GM23248 (cell line): ENCODE measurements at regions not wholly inside any gene's neighbourhood (a gene's known extent, or its start where the extent isn't known, plus 50 kb on each side); places are given as distances from the start of the nearest gene placed in this dataset.

Source experiments
- DNase-seq: peaks from one replicate; pipeline ENCODE4 v3.0.0-alpha.2; 2015
- H2AFZ ChIP-seq: fragments of 200-600 bp; sonication (generic); 2 replicates; pipeline ENCODE4 v1.6.1; 2016; ENCODE audit warnings: antibody characterized with exemption
- H3F3A ChIP-seq: fragments of 200-600 bp; sonication (generic); 2 replicates; pipeline ENCODE4 v1.6.1; 2016; ENCODE audit warnings: mild to moderate bottlenecking, antibody characterized with exemption, mixed run types; ENCODE audit not compliant: insufficient read depth
- H3K27ac ChIP-seq: fragments of 200-600 bp; sonication (generic); 2 replicates; pipeline ENCODE4 v1.5.1; 2016; ENCODE audit warnings: mild to moderate bottlenecking
- H3K27me3 ChIP-seq: fragments of 200-600 bp; sonication (generic); replicated peaks from 2 replicates; pipeline ENCODE4 v1.6.1; 2016; ENCODE audit warnings: mild to moderate bottlenecking; ENCODE audit not compliant: insufficient read depth
- H3K36me3 ChIP-seq: fragments of 200-600 bp; sonication (generic); 2 replicates; pipeline ENCODE4 v1.6.1; 2016; ENCODE audit warnings: low read depth, mild to moderate bottlenecking
- H3K4me1 ChIP-seq: fragments of 200-600 bp; sonication (generic); 2 replicates; pipeline ENCODE4 v1.6.1; 2016; ENCODE audit warnings: mild to moderate bottlenecking; ENCODE audit not compliant: insufficient read depth
- H3K4me2 ChIP-seq: fragments of 200-600 bp; sonication (generic); one replicate; pipeline ENCODE4 v1.6.1; 2016; ENCODE audit warnings: mild to moderate bottlenecking; ENCODE audit not compliant: unreplicated experiment
- H3K4me3 ChIP-seq: fragments of 200-600 bp; sonication (generic); 2 replicates; pipeline ENCODE4 v1.5.1; 2016; ENCODE audit warnings: mild to moderate bottlenecking
- H3K79me2 ChIP-seq: fragments of 200-600 bp; sonication (generic); 2 replicates; pipeline ENCODE4 v1.6.1; 2016; ENCODE audit warnings: mild to moderate bottlenecking; ENCODE audit not compliant: insufficient read depth
- H3K9ac ChIP-seq: fragments of 200-600 bp; sonication (generic); 2 replicates; pipeline ENCODE4 v1.6.1; 2016; ENCODE audit warnings: mild to moderate bottlenecking
- H3K9me2 ChIP-seq: fragments of 200-600 bp; sonication (generic); 2 replicates; pipeline ENCODE4 v1.6.1; 2016; ENCODE audit warnings: mixed run types, mild to moderate bottlenecking, moderate library complexity; ENCODE audit not compliant: insufficient read depth
- H3K9me3 ChIP-seq: fragments of 200-600 bp; sonication (generic); one replicate; pipeline ENCODE4 v1.6.1; 2017; ENCODE audit warnings: low read depth
- H4K20me1 ChIP-seq: fragments of 200-600 bp; sonication (generic); 2 replicates; pipeline ENCODE4 v1.6.0; 2016; ENCODE audit not compliant: insufficient read depth
- EZH2 ChIP-seq: fragments of 200-600 bp; sonication (generic); IDR thresholded peaks from 2 replicates; pipeline ENCODE4 v1.6.1; 2018; ENCODE audit warnings: antibody characterized with exemption, mild to moderate bottlenecking; ENCODE audit not compliant: insufficient read depth, poor library complexity, severe bottlenecking
- EZH2phosphoT487 ChIP-seq: fragments of 200-600 bp; sonication (generic); IDR thresholded peaks from 2 replicates; pipeline ENCODE4 v1.6.1; 2018; ENCODE audit warnings: antibody characterized with exemption, moderate library complexity, mild to moderate bottlenecking, low read depth; ENCODE audit not compliant: insufficient read depth
- WGBS, 2 experiments: methylation state at CpG; one replicate each; pipeline ENCODE4 v1.1.6; 2015 to 2017; ENCODE audit warnings: low lambda C conversion rate in 2 of 2, low coverage in 1 of 2; ENCODE audit errors: missing lambda C conversion rate in 2 of 2; 5-methylcytosine and 5-hydroxymethylcytosine counted together
- in situ Hi-C: fragments of 300-500 bp; cut with MboI; formaldehyde crosslinking; loops from 2 replicates; pipeline ENCODE4 v1.15.0; 2020

DNA sequence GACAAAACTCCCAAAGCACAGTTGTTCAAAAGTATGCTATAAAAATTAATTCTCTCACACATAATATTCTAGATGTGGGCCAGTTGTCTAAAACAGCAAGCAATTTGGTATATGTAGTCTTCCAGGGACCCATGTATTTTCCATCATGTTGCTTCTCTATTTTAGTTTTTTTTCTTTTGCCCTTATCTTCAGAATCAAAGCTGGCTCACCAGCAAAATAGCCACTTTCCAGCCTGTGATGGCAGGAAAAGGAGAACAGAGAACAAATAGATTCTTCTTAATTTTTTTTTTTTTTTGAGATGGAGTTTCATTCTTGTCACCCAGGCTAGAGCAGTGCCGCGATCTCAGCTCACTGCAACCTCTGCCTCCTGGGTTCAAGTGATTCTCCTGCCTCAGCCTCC is 680.8 kb upstream of the TENM3 start:
- H3K9me2 ChIP-seq: no peaks in the 10 kb centered on the region
- H3K4me3 ChIP-seq: no peak overlapping the region
- TF ChIP-seq EZH2phosphoT487: no peak
- no peak for TF ChIP-seq EZH2
- H2AFZ ChIP-seq: no peak overlapping the region
- H3K36me3 ChIP-seq: no peaks in the 10 kb centered on the region
- no peak overlapping the region for H3K27ac ChIP-seq
- in situ Hi-C loops: no loop called here
- H3K4me1 ChIP-seq: no peaks in the 10 kb centered on the region
- H3F3A ChIP-seq: no peaks in the 10 kb centered on the region
- no peak for DNase-seq
- no peaks in the 10 kb centered on the region for H4K20me1 ChIP-seq
- no peaks in the 10 kb centered on the region for H3K27me3 ChIP-seq
- no peak overlapping the region for H3K4me2 ChIP-seq
- H3K9ac ChIP-seq: no peak overlapping the region
- H3K9me3 ChIP-seq: no peaks in the 10 kb centered on the region
- WGBS, 2 experiments: 65 to 75% methylated on average over 2 of the region's 2 CpGs
- no peaks in the 10 kb centered on the region for H3K79me2 ChIP-seq

DNA sequence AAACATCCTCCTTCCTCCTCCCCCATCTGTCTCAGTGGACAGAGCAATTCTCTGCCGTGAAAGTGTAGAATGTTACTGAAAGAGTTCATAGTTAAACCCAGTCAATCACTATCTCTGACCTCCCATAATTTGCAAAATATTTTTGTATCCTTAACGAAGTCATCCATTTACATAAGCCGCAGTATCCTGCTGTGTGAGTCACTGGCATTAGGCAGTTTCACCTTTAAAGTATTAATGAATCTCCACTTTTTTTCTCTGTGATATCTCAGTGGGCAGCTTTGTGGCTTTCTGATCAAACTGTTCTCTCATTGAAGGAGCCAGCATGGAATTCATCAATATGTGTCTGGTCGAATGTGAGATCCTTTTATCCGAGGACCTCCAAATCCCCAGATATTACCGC is 678.6 kb upstream of the TENM3 start:
- no peaks in the 10 kb centered on the region for H3K79me2 ChIP-seq
- H3K27me3 ChIP-seq: no peaks in the 10 kb centered on the region
- H3K4me3 ChIP-seq: no peak overlapping the region
- no peaks in the 10 kb centered on the region for H3K36me3 ChIP-seq
- no peak for DNase-seq
- H2AFZ ChIP-seq: no peak overlapping the region
- in situ Hi-C loops: no loop called here
- no peaks in the 10 kb centered on the region for H3K9me2 ChIP-seq
- H3K9me3 ChIP-seq: no peaks in the 10 kb centered on the region
- no peak overlapping the region for H3K27ac ChIP-seq
- H3K4me1 ChIP-seq: no peaks in the 10 kb centered on the region
- no peaks in the 10 kb centered on the region for H4K20me1 ChIP-seq
- TF ChIP-seq EZH2 (no peak), EZH2phosphoT487 (no peak)
- H3K9ac ChIP-seq: no peak overlapping the region
- no peaks in the 10 kb centered on the region for H3F3A ChIP-seq
- 51 to 61% methylated on average over 6 of the region's 6 CpGs for WGBS, 2 experiments
- H3K4me2 ChIP-seq: no peak overlapping the region

- H3K4me2 ChIP-seq: no peak overlapping the region
- H3K9ac ChIP-seq: no peak overlapping the region
- in situ Hi-C loops: no loop called here
- H4K20me1 ChIP-seq: no peaks in the 10 kb centered on the region
- 20 to 21% methylated on average over 7 of the region's 7 CpGs for WGBS, 2 experiments
- H3K4me3 ChIP-seq: no peak overlapping the region
- H3K9me2 ChIP-seq: no peaks in the 10 kb centered on the region
- no peak overlapping the region for H2AFZ ChIP-seq
- no peaks in the 10 kb centered on the region for H3K9me3 ChIP-seq
- no peak for TF ChIP-seq EZH2phosphoT487
- TF ChIP-seq EZH2: no peak
- no peaks in the 10 kb centered on the region for H3K79me2 ChIP-seq
- H3K4me1 ChIP-seq: no peaks in the 10 kb centered on the region
- H3F3A ChIP-seq: no peaks in the 10 kb centered on the region
- no peaks in the 10 kb centered on the region for H3K27me3 ChIP-seq
- H3K27ac ChIP-seq: no peak overlapping the region
- no peaks in the 10 kb centered on the region for H3K36me3 ChIP-seq
- DNase-seq: no peak
Observed at GRCh38 chr4:181566490-181566889, 676.7 kb upstream of the TENM3 start.

DNA sequence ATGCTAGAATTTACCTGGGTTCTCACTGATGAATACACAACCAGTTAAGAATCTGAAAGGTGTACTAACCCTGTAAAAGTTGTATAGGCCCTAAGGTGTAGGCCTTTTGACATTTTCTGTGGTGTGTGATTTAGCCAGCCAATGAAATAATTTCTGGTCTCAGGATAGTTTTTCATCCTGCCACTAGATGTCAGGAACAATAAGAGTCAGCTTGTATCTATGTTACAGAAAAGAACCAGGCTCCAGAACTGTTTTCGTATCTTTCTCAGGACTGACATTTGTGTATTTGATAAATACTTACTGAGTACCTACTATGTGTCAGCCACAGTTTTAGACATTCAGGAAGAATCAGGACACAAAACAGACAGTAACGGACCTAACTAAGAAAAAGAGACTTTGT is 673.6 kb upstream of the TENM3 start:
- H3K9me2 ChIP-seq: no peaks in the 10 kb centered on the region
- H3K9ac ChIP-seq: no peak overlapping the region
- 15 to 22% methylated on average over 2 of the region's 2 CpGs for WGBS, 2 experiments

GRCh38 chr4:181578911-181579310 is 664.3 kb upstream of the TENM3 start:
- Histone ChIP-seq H3K9me2 (no peaks in the 10 kb centered on the region), H3F3A (no peaks in the 10 kb centered on the region), H2AFZ (no peak overlapping the region), H3K27me3 (no peaks in the 10 kb centered on the region), H3K9me3 (no peaks in the 10 kb centered on the region), H3K36me3 (no peaks in the 10 kb centered on the region), H3K27ac (no peak overlapping the region), H3K4me2 (no peak overlapping the region), H3K9ac (no peak overlapping the region), H4K20me1 (no peaks in the 10 kb centered on the region), H3K4me1 (no peaks in the 10 kb centered on the region), H3K79me2 (no peaks in the 10 kb centered on the region), H3K4me3 (no peak overlapping the region)
- in situ Hi-C loops: no loop called here
- DNase-seq: no peak
- 15 to 16% methylated on average over 5 of the region's 5 CpGs for WGBS, 2 experiments
- no peak for TF ChIP-seq EZH2
- no peak for TF ChIP-seq EZH2phosphoT487

More for the DNA sequence above, 673.6 kb upstream of the TENM3 start:
- no peaks in the 10 kb centered on the region for H3F3A ChIP-seq
- no peak for TF ChIP-seq EZH2
- TF ChIP-seq EZH2phosphoT487: no peak
- no peaks in the 10 kb centered on the region for H3K4me1 ChIP-seq
- peak; percentile 46 for DNase-seq
- H3K79me2 ChIP-seq: no peaks in the 10 kb centered on the region
- H2AFZ ChIP-seq: no peak overlapping the region
- no peak overlapping the region for H3K4me2 ChIP-seq
- in situ Hi-C loops: no loop called here
- H3K4me3 ChIP-seq: no peak overlapping the region
- H3K9me3 ChIP-seq: no peaks in the 10 kb centered on the region
- H3K27me3 ChIP-seq: no peaks in the 10 kb centered on the region
- H4K20me1 ChIP-seq: no peaks in the 10 kb centered on the region
- no peak overlapping the region for H3K27ac ChIP-seq
- H3K36me3 ChIP-seq: no peaks in the 10 kb centered on the region
